ENCODE measurements at regions not wholly inside any gene's neighbourhood (a gene's known extent, or its start where the extent isn't known, plus 50 kb on each side); places are given as distances from the start of the nearest gene placed in this dataset.

DNA sequence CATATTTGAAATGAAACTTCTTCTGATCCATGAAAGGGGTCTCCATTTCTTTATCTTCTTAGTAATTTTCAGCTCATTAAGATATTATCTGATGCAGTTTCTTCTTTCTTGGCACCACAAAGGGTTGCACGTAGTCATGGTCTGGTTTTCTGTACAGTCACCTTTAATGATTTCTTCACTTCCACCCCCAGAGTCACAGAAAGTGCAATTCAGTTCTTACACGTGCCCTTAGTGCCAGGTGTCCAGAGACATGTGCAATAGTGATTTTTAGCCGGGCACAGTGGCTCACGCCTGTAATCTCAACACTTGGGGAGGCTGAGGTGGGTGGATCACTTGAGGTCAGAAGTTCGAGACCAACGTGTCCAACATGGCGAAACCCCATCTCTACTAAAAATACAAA is 202.8 kb upstream of the MTNR1B start (continued):
- TF ChIP-seq, protein P1, sequence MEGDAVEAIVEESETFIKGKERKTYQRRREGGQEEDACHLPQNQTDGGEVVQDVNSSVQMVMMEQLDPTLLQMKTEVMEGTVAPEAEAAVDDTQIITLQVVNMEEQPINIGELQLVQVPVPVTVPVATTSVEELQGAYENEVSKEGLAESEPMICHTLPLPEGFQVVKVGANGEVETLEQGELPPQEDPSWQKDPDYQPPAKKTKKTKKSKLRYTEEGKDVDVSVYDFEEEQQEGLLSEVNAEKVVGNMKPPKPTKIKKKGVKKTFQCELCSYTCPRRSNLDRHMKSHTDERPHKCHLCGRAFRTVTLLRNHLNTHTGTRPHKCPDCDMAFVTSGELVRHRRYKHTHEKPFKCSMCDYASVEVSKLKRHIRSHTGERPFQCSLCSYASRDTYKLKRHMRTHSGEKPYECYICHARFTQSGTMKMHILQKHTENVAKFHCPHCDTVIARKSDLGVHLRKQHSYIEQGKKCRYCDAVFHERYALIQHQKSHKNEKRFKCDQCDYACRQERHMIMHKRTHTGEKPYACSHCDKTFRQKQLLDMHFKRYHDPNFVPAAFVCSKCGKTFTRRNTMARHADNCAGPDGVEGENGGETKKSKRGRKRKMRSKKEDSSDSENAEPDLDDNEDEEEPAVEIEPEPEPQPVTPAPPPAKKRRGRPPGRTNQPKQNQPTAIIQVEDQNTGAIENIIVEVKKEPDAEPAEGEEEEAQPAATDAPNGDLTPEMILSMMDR (IDR thresholded peaks at IDR 0.05): no peak
- no peak for TF ChIP-seq RAD21 (IDR thresholded peaks at IDR 0.05; ENCODE audit: low read length)

DNA sequence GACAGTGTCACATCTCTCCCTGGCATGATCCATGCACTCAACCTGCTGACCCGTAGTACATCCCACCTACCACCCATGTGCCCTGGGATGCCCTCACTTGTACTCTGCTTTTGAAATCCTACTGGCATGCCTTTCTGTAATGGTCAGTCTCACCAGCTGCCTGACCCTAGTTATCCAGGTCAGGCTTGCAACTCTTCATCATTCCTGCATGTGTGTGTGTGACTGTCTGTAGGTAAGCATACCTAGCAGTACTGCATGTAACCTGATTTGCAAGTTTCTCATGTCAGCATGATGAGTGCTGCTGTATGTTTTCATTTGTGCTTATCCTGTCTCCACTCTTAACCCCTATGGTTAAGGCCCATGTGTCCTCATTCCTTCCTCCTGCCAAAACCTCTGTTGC is 202.0 kb upstream of the MTNR1B start:
- no peaks in the 10 kb centered on the region for H3K79me2 ChIP-seq (ENCODE audit: insufficient read depth)
- H3K4me1 ChIP-seq (ENCODE audit: control insufficient read depth in 1 of 2, insufficient read depth in 2 of 2, low read depth in 1 of 2, low read length in 1 of 2): peaks cover 0 to 8% of the 10 kb centered on the region in 2 experiments; a peak in 3 of 4 replicates
- 40% methylated on average over 1 of the region's 1 CpG for WGBS (ENCODE audit: low lambda C conversion rate)
- H3K27me3 ChIP-seq (ENCODE audit: insufficient read depth): no peaks in the 10 kb centered on the region
- no peak overlapping the region for H2AFZ ChIP-seq (ENCODE audit: low read depth)
- ChIA-PET CTCF (no interaction called here), POLR2A (no interaction called here)
- no peaks in the 10 kb centered on the region for H4K20me1 ChIP-seq (ENCODE audit: insufficient read depth)
- no peak for DNase-seq
- no peak overlapping the region for H3K9ac ChIP-seq
- no peaks in the 10 kb centered on the region for H3K9me3 ChIP-seq
- H3K27ac ChIP-seq (ENCODE audit: low read depth in 2 of 2, low read length in 1 of 2): no peak overlapping the region
- no peak overlapping the region for H3K4me3 ChIP-seq (ENCODE audit: low read depth in 2 of 2, low read length in 1 of 2)
- H3K36me3 ChIP-seq (replicated peaks in 1 of 2; ENCODE audit: control insufficient read depth in 1 of 2, insufficient read depth in 2 of 2, low read length in 1 of 2): no peaks in the 10 kb centered on the region
- TF ChIP-seq RFX5 (IDR thresholded peaks at IDR 0.05; ENCODE audit: low read length): no peak
- TF ChIP-seq TAF1 (IDR thresholded peaks at IDR 0.05; ENCODE audit: borderline replicate concordance, low read depth, low read length): no peak
- TF ChIP-seq, protein P2, sequence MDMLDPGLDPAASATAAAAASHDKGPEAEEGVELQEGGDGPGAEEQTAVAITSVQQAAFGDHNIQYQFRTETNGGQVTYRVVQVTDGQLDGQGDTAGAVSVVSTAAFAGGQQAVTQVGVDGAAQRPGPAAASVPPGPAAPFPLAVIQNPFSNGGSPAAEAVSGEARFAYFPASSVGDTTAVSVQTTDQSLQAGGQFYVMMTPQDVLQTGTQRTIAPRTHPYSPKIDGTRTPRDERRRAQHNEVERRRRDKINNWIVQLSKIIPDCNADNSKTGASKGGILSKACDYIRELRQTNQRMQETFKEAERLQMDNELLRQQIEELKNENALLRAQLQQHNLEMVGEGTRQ (IDR thresholded peaks at IDR 0.05; ENCODE audit: borderline replicate concordance, low read depth, low read length): no peak
- no peak for TF ChIP-seq NRF1 (IDR thresholded peaks at IDR 0.05; ENCODE audit: low read depth, low read length)
- no peak for TF ChIP-seq GATA2 (CRISPR knock-in tag; IDR thresholded peaks at IDR 0.05)
- TF ChIP-seq RXRA (IDR thresholded peaks at IDR 0.05; ENCODE audit: borderline replicate concordance, low read depth): no peak
- no peak for TF ChIP-seq PBX3 (IDR thresholded peaks at IDR 0.05)
- no peak for TF ChIP-seq POLR2AphosphoS5 (IDR thresholded peaks at IDR 0.05; ENCODE audit: low read depth, low read length)
- TF ChIP-seq RAD21 (IDR thresholded peaks at IDR 0.05; ENCODE audit: low read length): no peak
- TF ChIP-seq GABPA (IDR thresholded peaks at IDR 0.05; ENCODE audit: low read depth): no peak
- TF ChIP-seq MXI1 (IDR thresholded peaks at IDR 0.05; ENCODE audit: low read depth, low read length): no peak
- TF ChIP-seq NFIC (IDR thresholded peaks at IDR 0.05; ENCODE audit: borderline replicate concordance): no peak
- TF ChIP-seq, protein P3, sequence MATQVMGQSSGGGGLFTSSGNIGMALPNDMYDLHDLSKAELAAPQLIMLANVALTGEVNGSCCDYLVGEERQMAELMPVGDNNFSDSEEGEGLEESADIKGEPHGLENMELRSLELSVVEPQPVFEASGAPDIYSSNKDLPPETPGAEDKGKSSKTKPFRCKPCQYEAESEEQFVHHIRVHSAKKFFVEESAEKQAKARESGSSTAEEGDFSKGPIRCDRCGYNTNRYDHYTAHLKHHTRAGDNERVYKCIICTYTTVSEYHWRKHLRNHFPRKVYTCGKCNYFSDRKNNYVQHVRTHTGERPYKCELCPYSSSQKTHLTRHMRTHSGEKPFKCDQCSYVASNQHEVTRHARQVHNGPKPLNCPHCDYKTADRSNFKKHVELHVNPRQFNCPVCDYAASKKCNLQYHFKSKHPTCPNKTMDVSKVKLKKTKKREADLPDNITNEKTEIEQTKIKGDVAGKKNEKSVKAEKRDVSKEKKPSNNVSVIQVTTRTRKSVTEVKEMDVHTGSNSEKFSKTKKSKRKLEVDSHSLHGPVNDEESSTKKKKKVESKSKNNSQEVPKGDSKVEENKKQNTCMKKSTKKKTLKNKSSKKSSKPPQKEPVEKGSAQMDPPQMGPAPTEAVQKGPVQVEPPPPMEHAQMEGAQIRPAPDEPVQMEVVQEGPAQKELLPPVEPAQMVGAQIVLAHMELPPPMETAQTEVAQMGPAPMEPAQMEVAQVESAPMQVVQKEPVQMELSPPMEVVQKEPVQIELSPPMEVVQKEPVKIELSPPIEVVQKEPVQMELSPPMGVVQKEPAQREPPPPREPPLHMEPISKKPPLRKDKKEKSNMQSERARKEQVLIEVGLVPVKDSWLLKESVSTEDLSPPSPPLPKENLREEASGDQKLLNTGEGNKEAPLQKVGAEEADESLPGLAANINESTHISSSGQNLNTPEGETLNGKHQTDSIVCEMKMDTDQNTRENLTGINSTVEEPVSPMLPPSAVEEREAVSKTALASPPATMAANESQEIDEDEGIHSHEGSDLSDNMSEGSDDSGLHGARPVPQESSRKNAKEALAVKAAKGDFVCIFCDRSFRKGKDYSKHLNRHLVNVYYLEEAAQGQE (IDR thresholded peaks at IDR 0.05; ENCODE audit: low read depth, low read length): no peak
- no peak for TF ChIP-seq ELF1 (IDR thresholded peaks at IDR 0.05)
- no peak for TF ChIP-seq FOXM1 (IDR thresholded peaks at IDR 0.05; ENCODE audit: low read depth)
- TF ChIP-seq TCF12 (IDR thresholded peaks at IDR 0.05): no peak
- no peak for TF ChIP-seq SIN3A (IDR thresholded peaks at IDR 0.05; ENCODE audit: borderline replicate concordance, low read depth, low read length)
- TF ChIP-seq MAX (IDR thresholded peaks at IDR 0.05; ENCODE audit: low read depth): no peak
- TF ChIP-seq USF1 (IDR thresholded peaks at IDR 0.05; ENCODE audit: borderline replicate concordance, low read depth): no peak
- no peaks in the 10 kb centered on the region for H3K9me2 ChIP-seq
- H3K4me2 ChIP-seq: no peak overlapping the region
- peaks cover 1% of the 10 kb centered on the region for H3F3A ChIP-seq (replicated peaks; ENCODE audit: insufficient read depth)

Data from SK-N-SH (cell line).